Cardiac muscle cell (in vitro differentiated cells and primary cell): ENCODE measurements at regions not wholly inside any gene's neighbourhood (a gene's known extent, or its start where the extent isn't known, plus 50 kb on each side); places are given as distances from the start of the nearest gene placed in this dataset.
"Not testable (repeated sequence)": the region's sequence is repeated elsewhere in the genome, so short reads cannot be mapped to it uniquely, and the experiment has no call there.

Experiments
- DNase-seq, 2 donors: peaks; one replicate each; pipeline versions ENCODE4 v3.0.0 to v3.0.0-alpha.2; 2010 to 2017; ENCODE audit warnings: low read depth in 1 of 2, low spot score in 1 of 2
- H3K27ac ChIP-seq: fragments of 200-600 bp; sonication (generic); 2 replicates; pipeline ENCODE4 v1.5.1; 2016
- H3K27me3 ChIP-seq: fragments of 200-600 bp; sonication (generic); 2 replicates; pipeline ENCODE4 v1.6.0; 2016; ENCODE audit warnings: control low read depth
- H3K36me3 ChIP-seq: fragments of 200-600 bp; sonication (generic); 2 replicates; pipeline ENCODE4 v1.5.1; 2016; ENCODE audit warnings: control low read depth
- H3K4me1 ChIP-seq: fragments of 200-600 bp; sonication (generic); 2 replicates; pipeline ENCODE4 v1.8.1; 2017; ENCODE audit warnings: low read depth, mild to moderate bottlenecking, mixed run types
- H3K4me3 ChIP-seq: fragments of 200-600 bp; sonication (generic); 2 replicates; pipeline ENCODE4 v1.5.1; 2016; ENCODE audit warnings: mild to moderate bottlenecking
- H3K9me3 ChIP-seq: fragments of 200-600 bp; sonication (generic); 2 replicates; pipeline ENCODE4 v1.5.1; 2017; ENCODE audit warnings: low read depth, mild to moderate bottlenecking, control low read depth
- CTCF ChIP-seq: IDR thresholded peaks from 2 replicates; pipeline ENCODE4 v1.5.1; 2012; ENCODE audit warnings: low read depth, mild to moderate bottlenecking, low read length

- Histone ChIP-seq H3K27me3 (no peaks in the 10 kb centered on the region), H3K4me3 (no peak overlapping the region), H3K9me3 (no peaks in the 10 kb centered on the region), H3K4me1 (no peaks in the 10 kb centered on the region), H3K36me3 (no peaks in the 10 kb centered on the region), H3K27ac (no peak overlapping the region)
- no peak for TF ChIP-seq CTCF
- no peak for DNase-seq
Observed at GRCh38 chr14:41521891-41522290, 84.8 kb upstream of the LRFN5 start.

GRCh38 chr14:41518030-41518429 is 88.6 kb upstream of the LRFN5 start:
- H3K27ac ChIP-seq, H3K27me3 ChIP-seq: not testable (repeated sequence)

GRCh38 chr14:41506552-41506951 is 100.1 kb upstream of the LRFN5 start:
- Histone ChIP-seq H3K9me3 (no peaks in the 10 kb centered on the region), H3K27me3 (no peaks in the 10 kb centered on the region)
- no peak for DNase-seq

More at GRCh38 chr14:41518030-41518429, 88.6 kb upstream of the LRFN5 start:
- DNase-seq, H3K4me1 ChIP-seq, H3K36me3 ChIP-seq, H3K9me3 ChIP-seq, H3K4me3 ChIP-seq: not testable (repeated sequence)

GRCh38 chr14:41505491-41505890 is 101.2 kb upstream of the LRFN5 start:
- no peak for TF ChIP-seq CTCF
- no peak for DNase-seq
- Histone ChIP-seq H3K36me3 (no peaks in the 10 kb centered on the region), H3K4me1 (no peaks in the 10 kb centered on the region), H3K9me3 (no peaks in the 10 kb centered on the region), H3K4me3 (no peak overlapping the region), H3K27me3 (no peaks in the 10 kb centered on the region), H3K27ac (no peak overlapping the region)

More at GRCh38 chr14:41506552-41506951, 100.1 kb upstream of the LRFN5 start:
- H3K36me3 ChIP-seq = no peaks in the 10 kb centered on the region
- no peak overlapping the region for H3K4me3 ChIP-seq
- H3K27ac ChIP-seq = no peak overlapping the region
- H3K4me1 ChIP-seq = no peaks in the 10 kb centered on the region
- TF ChIP-seq CTCF = no peak

GRCh38 chr14:41498959-41499358 is 107.7 kb upstream of the LRFN5 start:
- no peak for TF ChIP-seq CTCF
- Histone ChIP-seq H3K36me3 (no peaks in the 10 kb centered on the region), H3K9me3 (no peaks in the 10 kb centered on the region), H3K27me3 (no peaks in the 10 kb centered on the region), H3K27ac (no peak overlapping the region), H3K4me3 (no peak overlapping the region), H3K4me1 (no peaks in the 10 kb centered on the region)
- peak in 1 of 2 donors; percentile 61 for DNase-seq

GRCh38 chr14:41490323-41490722 is 116.4 kb upstream of the LRFN5 start:
- H3K27me3 ChIP-seq = no peaks in the 10 kb centered on the region
- no peaks in the 10 kb centered on the region for H3K9me3 ChIP-seq
- no peak for TF ChIP-seq CTCF
- H3K27ac ChIP-seq = no peak overlapping the region
- DNase-seq = no peak
- no peaks in the 10 kb centered on the region for H3K4me1 ChIP-seq
- no peak overlapping the region for H3K4me3 ChIP-seq
- no peaks in the 10 kb centered on the region for H3K36me3 ChIP-seq
